ENCODE measurements at regions not wholly inside any gene's neighbourhood (a gene's known extent, or its start where the extent isn't known, plus 50 kb on each side); places are given as distances from the start of the nearest gene placed in this dataset.

GRCh38 chr13:22703601-22704209 is 477.1 kb upstream of the SGCG start:
- peak; percentile 69 for DNase-seq

- no peak for DNase-seq
These were observed 472.8 kb upstream of the SGCG start for GRCh38 chr13:22707946-22708345.

- no peak for DNase-seq
These were observed 463.7 kb upstream of the SGCG start for GRCh38 chr13:22717036-22717435.

- no peak for DNase-seq
These were observed 454.1 kb upstream of the SGCG start for GRCh38 chr13:22726726-22727125.

- DNase-seq, result peak; percentile 64
These were observed 445.5 kb upstream of the SGCG start for GRCh38 chr13:22735011-22735995.

GRCh38 chr13:22736084-22736767 is 444.6 kb upstream of the SGCG start:
- peak; percentile 35 for DNase-seq

- DNase-seq, result no peak
These were observed 444.0 kb upstream of the SGCG start for GRCh38 chr13:22736768-22737092.

- no peak for DNase-seq
These were observed 442.4 kb upstream of the SGCG start for GRCh38 chr13:22738357-22738756.

GRCh38 chr13:22740264-22740663 is 440.5 kb upstream of the SGCG start:
- peak; percentile 77 for DNase-seq

- peak; percentile 90 for DNase-seq
These were observed 435.9 kb upstream of the SGCG start for GRCh38 chr13:22744688-22745452.

GRCh38 chr13:22748866-22749577 is 431.8 kb upstream of the SGCG start:
- DNase-seq, result no peak

- DNase-seq, result no peak
These were observed 431.2 kb upstream of the SGCG start for GRCh38 chr13:22749626-22750025.

GRCh38 chr13:22757530-22758120 is 423.2 kb upstream of the SGCG start:
- DNase-seq, result peak; percentile 66

- DNase-seq, result no peak
These were observed 422.5 kb upstream of the SGCG start for GRCh38 chr13:22758245-22758644.

GRCh38 chr13:22761709-22762108 is 419.1 kb upstream of the SGCG start:
- DNase-seq, result no peak

- no peak for DNase-seq
These were observed 415.2 kb upstream of the SGCG start for GRCh38 chr13:22765547-22765946.

GRCh38 chr13:22770891-22771290 is 409.9 kb upstream of the SGCG start:
- no peak for DNase-seq

- no peak for DNase-seq
These were observed 407.3 kb upstream of the SGCG start for GRCh38 chr13:22773465-22773864.

GRCh38 chr13:22776394-22777186 is 404.2 kb upstream of the SGCG start:
- DNase-seq, result no peak

- no peak for DNase-seq
These were observed 403.6 kb upstream of the SGCG start for GRCh38 chr13:22777207-22777606.

- DNase-seq, result peak; percentile 74
These were observed 391.7 kb upstream of the SGCG start for GRCh38 chr13:22789027-22789593.
